ENCODE measurements at regions not wholly inside any gene's neighbourhood (a gene's known extent, or its start where the extent isn't known, plus 50 kb on each side); places are given as distances from the start of the nearest gene placed in this dataset.
"Not testable (repeated sequence)": the region's sequence is repeated elsewhere in the genome, so short reads cannot be mapped to it uniquely, and the experiment has no call there.

GRCh38 chr15:96586901-96587300, 256.4 kb downstream of the NR2F2 start:
- no peak for DNase-seq

DNA sequence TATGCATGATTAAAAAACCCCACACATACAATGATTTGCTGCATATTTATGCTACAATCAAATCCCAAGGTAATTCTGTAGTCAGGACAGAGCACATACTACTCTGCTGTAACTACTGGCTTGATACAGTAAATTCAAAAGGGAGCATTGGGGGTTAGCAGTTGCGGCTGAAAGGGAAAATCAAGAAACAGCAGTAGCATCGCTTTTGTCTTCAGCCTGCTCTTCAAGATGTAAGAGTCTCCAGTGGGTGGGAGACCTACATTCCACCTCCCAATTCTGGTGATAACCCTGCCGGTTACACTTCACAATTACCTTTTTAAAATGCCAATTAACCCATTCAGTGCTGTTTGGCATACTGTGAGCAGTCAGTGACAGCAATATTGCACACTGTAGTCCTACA, 259.4 kb downstream of the NR2F2 start:
- DNase-seq: no peak

GRCh38 chr15:96593735-96594134, 263.2 kb downstream of the NR2F2 start:
- no peak for DNase-seq

- DNase-seq: no peak
These were observed 265.5 kb downstream of the NR2F2 start for GRCh38 chr15:96595951-96596350.

GRCh38 chr15:96598514-96598913, 268.0 kb downstream of the NR2F2 start:
- DNase-seq: no peak

DNA sequence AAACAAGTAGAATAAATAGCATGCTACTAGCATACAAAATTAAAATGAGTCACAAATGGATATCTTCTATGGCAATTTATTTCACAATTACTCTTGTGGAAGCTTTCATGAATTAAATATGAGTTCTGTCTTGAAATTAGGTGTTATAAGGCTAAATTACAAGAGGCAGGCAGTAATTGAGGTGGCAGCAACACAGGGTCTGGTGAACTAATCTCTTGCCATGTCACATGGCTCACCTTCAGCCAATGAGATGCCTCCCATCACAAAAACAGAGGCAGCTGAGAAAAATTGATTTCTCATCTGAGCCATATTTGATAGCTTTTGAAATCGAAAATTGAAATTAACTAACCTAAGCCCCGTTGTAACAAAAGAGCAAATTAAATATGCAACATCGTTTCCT, 268.8 kb downstream of the NR2F2 start:
- no peak for DNase-seq

DNA sequence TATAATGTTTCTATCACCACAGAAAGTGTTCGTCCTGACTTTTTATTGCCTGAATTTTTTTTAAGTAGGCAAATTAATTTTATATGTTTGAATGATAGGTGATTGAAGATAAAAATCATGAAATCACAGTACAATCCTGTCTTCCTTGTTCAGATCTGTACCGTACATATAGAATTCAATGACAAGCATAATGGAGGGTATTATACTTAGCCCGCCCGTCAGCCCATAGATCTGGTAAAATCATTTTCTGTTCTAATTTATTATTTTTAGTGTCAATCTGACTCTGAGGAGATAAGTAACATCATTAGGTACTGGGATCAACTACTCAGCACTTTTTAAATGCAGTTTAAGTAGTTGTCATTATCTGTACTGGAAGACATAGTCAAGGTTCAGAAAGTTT, 269.9 kb downstream of the NR2F2 start:
- no peak for DNase-seq

- DNase-seq: no peak
These were observed 276.1 kb downstream of the NR2F2 start for GRCh38 chr15:96606617-96607016.

DNA sequence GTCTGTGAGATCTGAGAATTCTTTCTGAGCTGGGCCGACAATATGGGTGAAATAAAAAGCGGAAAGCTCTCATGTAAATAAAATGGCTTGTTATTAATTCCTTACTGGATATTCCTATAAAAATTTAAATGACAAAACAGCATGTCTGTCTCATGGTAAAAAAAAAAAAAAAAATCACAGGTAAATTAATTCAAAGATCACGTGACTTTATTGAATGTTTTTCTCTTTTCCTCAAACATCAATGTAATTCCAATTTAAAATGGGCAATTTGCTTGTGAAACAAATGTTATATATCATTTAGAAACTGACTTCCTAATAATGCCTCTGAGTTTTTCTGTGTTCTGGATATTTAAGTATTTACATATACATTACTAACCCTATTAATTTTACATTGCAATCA, 280.3 kb downstream of the NR2F2 start:
- DNase-seq: no peak

DNA sequence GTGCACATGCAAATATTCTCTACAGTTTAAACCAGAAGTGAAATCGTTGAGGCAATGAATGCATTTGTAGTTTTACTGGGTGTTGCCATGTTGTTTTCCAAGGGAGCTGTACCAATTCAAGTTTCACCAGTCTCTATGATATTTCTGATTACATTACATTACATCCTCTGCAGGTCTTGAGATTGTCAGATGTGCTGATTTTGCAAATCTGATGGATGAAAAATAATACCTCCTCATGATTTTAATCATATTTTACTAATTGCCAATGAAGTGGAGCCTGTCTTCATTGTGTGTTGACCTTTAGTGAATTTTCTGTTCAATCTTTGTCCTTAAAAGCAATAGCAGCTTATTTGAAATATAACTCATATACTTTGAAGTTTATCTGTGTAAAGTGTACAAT, 282.4 kb downstream of the NR2F2 start:
- no peak for DNase-seq

GRCh38 chr15:96619174-96619573, 288.7 kb downstream of the NR2F2 start:
- no peak for DNase-seq

- no peak for DNase-seq
These were observed 292.2 kb downstream of the NR2F2 start for GRCh38 chr15:96622714-96623113.

- DNase-seq: no peak
These were observed 294.8 kb downstream of the NR2F2 start for GRCh38 chr15:96625256-96625655.

GRCh38 chr15:96627031-96627568, 296.6 kb downstream of the NR2F2 start:
- DNase-seq: no peak

- DNase-seq: no peak
These were observed 299.0 kb downstream of the NR2F2 start for GRCh38 chr15:96629511-96629910.

DNA sequence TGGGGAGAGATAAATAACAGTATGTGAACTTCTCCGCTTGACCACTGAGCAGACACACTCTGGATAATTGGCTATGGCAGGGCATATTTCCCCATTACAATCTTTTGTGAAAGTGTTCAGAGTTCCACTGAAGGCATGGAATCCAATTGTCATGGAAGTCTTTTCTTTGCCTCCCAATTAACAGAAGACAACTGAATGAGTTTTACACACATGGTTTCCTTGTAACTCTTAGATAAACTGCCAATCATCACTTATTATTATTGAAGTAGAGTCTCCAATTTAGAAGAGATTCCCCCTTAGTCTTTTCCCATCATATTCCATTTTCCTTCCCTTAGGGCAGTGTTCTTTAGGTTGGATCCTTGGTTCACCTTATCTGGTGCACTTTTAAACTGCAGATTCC, 308.3 kb downstream of the NR2F2 start:
- DNase-seq: no peak

GRCh38 chr15:96645796-96646195, 315.3 kb downstream of the NR2F2 start:
- no peak for DNase-seq

DNA sequence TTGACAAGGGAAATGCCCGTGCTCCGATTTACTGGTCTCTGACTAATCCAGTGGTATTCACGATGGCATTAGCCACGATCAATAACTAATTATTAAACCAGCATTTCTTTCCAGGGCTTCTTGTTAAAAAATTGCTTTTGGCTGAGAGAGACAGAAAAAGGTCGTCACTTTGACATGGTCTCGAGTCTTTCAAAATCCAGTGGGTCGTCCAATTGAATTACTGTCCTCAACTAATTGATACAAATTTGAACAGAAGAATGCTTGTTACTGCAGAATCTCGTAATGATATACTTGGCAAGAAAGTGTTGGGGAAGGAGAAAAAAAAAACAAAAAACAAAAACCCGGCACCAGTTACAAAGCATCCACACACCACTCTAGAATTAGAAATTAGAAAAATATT, 318.4 kb downstream of the NR2F2 start:
- DNase-seq: no peak

DNA sequence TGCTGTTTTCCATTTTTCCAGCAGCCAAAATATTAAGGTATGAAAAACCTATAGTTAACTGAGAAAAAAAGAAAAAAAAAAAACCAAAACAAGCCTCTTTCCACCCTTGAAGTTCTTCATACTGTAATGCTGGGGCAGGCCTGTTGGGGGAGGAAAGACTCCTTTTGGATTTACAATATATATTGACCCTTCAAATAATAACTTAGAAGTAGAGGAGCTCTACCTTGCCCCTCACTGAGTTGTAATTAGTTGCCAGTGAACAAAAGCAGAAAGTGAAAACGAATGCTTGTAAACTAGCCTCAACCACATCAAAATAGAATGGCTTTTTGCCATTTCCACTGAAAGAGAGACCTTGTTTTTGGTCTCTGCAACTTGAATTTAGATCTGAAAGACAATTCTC, 326.6 kb downstream of the NR2F2 start:
- no peak for DNase-seq

- not testable (repeated sequence) for DNase-seq
These were observed 336.5 kb downstream of the NR2F2 start for GRCh38 chr15:96666979-96667378.

DNA sequence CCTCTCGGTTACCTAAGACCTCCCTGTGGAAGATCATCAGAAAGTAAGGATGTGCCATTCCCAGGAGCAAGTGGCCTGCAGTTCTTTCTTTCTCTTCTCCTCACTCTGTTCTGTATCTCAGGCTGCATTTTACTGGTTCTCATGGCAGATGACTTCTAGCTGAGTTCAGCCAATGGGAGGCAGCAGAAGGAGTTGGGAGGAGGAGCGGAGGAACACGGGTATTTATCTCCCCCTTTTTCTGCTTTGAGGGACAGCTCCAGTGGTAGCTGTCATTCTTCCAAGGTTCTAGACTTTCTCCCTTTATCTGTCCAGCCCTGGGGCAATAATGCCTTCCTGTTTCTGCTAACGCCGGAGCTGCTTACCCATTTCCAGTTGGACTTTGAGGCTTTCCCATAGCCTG, 339.9 kb downstream of the NR2F2 start:
- no peak for DNase-seq

DNA sequence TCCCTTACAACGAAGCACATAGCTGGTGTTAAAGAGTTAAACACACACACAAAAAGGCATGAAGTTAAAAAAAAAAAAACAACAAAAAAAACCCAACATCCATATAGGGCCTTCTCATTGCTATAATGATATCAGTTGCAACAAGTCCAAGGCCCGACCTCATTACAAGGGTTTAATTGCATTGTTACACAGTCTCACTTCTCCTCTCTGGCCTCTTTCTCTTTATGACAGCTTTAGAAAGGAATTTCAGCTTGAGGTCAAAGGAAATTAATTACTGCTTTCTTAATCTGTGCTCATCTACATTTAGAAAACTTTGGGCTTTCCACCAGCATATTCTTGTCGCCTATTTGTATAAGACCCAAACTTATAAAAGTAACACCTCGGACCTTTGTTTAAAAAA, 342.1 kb downstream of the NR2F2 start:
- no peak for DNase-seq

DNA sequence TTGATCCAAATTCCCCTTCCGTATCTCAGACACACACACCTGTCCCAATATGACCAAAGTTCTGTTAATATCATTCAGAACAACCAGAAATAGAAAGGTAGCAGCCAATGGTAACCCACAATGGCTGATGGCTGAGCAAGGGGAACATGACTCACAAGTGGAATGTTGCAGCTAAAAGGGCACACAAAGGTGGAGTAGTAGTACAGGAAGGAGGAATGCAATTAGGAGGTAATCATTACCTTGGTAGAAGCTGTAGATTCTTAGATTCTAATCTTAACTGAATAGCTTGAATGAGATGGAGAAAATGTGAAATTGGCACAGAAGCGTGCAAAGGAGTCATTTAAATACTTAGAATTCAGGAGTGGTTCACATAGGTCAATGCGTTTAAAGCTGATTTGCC, 347.9 kb downstream of the NR2F2 start:
- no peak for DNase-seq

DNA sequence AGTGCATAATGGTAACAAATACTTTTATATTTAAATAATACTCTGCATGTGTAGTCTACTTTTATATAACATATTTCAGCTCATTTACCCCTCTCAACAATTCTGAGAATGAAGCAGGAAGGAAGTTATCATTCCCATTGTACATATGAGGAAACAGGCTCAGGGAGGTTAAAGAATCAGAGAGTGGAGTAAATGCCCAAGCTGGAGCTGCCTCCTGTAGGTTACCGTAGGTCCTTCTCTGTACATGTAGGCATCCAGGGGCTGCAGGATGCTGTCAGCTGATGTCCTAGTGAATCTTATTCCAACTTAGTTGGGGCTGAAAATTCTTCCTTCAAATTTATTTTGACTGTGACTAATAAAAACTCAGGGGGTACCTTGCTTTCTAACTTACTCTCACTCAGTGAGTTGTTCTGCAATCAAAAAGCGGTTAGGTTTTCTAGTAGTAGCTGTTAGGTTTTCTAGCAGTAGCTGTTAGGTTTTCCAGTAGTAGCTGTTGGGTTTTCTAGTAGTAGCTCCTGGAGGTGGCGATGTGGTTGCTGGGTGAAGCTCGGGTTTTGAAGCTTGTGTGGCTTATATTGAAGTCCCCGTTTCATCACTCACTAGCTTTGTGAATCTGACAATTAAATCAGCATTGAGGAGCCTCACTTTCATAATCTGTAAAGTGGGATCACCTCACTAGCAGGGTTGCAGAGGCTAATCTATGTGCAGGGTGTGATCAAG, 357.0 kb downstream of the NR2F2 start:
- DNase-seq: no peak

- DNase-seq: no peak
These were observed 360.2 kb downstream of the NR2F2 start for GRCh38 chr15:96690733-96691132.
